ENCODE measurements at regions not wholly inside any gene's neighbourhood (a gene's known extent, or its start where the extent isn't known, plus 50 kb on each side); places are given as distances from the start of the nearest gene placed in this dataset.

DNA sequence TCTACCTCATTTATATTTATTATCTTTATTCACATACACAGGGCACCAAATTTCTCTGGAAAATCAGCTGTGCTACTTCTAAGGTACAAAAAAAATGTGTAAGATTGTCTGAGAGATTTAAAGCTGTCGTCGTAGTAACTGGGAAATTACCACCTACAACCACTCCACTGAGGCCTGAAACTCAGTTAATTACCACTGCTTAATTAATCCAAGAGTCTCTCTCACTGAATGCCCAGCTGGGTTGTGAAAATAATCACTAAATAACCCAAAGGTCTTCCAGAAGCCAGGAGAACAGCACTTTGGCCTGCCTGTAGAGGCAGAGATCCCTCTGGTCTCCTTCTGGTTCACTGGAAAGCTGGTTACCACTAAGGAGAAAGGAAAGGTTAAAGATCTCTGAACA is 207.2 kb upstream of the TMPO start:
- 82 to 91% methylated on average over 2 of the region's 2 CpGs for WGBS, 2 donors
- DNase-seq: no peak
- H3K36me3 ChIP-seq: no peaks in the 10 kb centered on the region
- H3K27ac ChIP-seq: no peak overlapping the region
- intact Hi-C loops (cut with DNase I): no loop called here
- no peaks in the 10 kb centered on the region for H3K9me3 ChIP-seq
- ATAC-seq: no peak
- TF ChIP-seq, protein P1, sequence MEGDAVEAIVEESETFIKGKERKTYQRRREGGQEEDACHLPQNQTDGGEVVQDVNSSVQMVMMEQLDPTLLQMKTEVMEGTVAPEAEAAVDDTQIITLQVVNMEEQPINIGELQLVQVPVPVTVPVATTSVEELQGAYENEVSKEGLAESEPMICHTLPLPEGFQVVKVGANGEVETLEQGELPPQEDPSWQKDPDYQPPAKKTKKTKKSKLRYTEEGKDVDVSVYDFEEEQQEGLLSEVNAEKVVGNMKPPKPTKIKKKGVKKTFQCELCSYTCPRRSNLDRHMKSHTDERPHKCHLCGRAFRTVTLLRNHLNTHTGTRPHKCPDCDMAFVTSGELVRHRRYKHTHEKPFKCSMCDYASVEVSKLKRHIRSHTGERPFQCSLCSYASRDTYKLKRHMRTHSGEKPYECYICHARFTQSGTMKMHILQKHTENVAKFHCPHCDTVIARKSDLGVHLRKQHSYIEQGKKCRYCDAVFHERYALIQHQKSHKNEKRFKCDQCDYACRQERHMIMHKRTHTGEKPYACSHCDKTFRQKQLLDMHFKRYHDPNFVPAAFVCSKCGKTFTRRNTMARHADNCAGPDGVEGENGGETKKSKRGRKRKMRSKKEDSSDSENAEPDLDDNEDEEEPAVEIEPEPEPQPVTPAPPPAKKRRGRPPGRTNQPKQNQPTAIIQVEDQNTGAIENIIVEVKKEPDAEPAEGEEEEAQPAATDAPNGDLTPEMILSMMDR (IDR thresholded peaks at IDR 0.05): no peak
- H3K4me1 ChIP-seq: no peaks in the 10 kb centered on the region
- peaks cover 0 to 3% (median 0%) of the 10 kb centered on the region in 7 donors for H3K27me3 ChIP-seq
- H3K4me3 ChIP-seq: no peak overlapping the region

DNA sequence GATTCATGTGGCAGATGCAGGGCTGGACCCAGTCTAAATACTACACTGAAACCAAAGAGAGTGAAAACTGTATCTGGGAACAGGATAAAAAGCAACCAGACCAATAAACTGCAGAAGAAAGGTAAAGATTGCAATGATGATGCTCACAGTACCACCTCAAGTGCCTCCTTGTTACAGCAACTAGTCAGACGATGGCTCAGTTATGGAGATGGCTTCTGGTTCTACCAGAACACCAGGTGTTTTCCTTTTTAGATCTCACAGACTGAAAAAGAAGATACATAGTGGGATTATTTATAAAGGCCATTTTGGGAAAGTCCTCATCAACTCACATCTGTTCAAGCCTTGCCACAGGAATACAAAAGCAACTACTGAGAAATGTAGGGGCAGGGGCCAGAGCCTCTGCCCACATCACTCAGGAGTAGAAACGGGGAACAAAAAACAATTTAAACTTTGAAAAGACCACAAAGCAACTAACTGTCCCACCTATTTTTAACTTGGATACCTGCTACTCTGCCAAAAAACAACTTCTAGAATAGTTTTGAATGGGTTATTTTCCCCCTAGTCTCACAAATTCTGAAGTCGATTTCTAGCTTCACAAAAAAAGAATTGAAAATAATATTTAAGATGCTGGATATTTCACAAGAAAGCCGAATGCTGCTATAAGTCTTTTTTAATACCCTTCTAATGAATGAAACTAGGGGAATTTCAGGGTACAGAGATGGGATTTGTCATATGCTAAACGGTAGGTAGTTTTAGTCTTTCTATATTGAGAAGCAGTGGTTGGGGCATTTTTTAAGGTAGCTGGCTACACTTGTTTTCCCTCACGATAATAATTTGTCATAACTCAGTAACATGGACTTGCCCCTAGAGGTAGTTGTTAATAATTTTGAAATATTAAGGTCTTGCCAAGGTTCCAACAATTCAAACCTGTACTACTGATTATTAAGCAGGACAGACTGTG is 197.2 kb upstream of the TMPO start:
- intact Hi-C loops (cut with DNase I): no loop called here
- WGBS, 2 donors: 83 to 84% methylated on average over 6 of the region's 6 CpGs
- DNase-seq: no peak
- H3K9me3 ChIP-seq: peaks cover 0 to 12% (median 0%) of the 10 kb centered on the region in 11 donors
- H3K27ac ChIP-seq: no peak overlapping the region
- H3K36me3 ChIP-seq: no peaks in the 10 kb centered on the region
- no peaks in the 10 kb centered on the region for H3K4me1 ChIP-seq
- TF ChIP-seq, protein P1 (IDR thresholded peaks at IDR 0.05): no peak
- H3K4me3 ChIP-seq: no peak overlapping the region
- H3K27me3 ChIP-seq: no peaks in the 10 kb centered on the region
- ATAC-seq: no peak

DNA sequence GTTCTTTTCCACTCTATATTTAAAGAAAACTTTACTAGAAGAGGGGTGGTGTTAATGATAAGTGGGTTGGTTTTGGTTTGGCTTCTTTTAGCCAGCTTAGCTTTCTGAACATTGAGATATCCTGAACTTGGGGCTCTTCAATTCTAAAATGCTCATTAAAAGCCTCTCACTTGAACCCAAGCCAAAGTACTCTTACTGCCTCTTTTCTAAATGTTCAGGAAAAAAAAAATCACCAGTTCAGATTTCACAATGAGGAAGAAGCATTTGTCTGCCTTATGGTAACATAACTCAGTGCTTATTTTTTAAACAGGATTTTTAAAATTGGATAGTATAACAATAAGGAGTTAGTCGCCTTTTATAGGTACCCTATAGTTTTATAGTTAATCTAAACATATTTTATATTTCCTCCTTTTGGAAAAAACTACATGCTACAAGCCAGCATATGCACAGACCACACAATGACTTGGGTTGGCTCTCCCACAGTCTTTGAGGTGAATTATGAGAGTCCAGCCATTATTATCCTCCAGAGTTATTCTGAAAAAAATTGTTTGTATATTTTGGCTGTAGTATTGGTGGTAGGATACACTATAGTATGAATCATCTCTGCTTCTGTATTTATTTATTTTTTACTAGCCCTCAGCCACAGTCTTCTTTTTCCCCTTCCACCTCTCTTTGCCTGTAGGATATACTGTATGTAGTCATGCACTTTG is 195.5 kb upstream of the TMPO start:
- WGBS, 2 donors: 53 to 67% methylated on average over 1 of the region's 1 CpG
- intact Hi-C loops (cut with DNase I): no loop called here
- no peak for ATAC-seq

DNA sequence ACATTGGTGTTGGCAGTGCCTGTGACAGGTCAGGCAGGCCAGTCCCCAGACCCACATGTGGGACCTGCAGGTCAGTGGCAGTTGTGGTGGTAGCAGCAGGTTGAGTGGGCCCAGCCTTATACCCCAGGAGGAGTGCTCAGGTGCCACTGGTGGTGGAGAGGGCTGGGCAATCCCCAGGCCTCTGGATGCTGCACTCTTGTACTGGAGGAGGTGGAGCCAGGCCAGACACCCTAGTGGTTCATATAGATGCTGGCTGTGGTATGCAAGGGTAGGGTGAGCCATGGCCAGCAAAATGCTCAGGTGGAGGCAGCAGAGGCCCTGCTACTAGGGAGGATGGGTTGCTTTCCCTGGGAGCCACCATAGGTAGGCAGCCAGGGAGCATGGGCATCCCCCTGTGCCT is 190.4 kb upstream of the TMPO start:
- DNase-seq: no peak
- TF ChIP-seq, protein P1 (IDR thresholded peaks at IDR 0.05): no peak
- no peak for ATAC-seq
- H3K4me1 ChIP-seq: no peaks in the 10 kb centered on the region
- H3K4me3 ChIP-seq: no peak overlapping the region
- peaks cover 0 to 6% (median 0%) of the 10 kb centered on the region in 11 donors for H3K9me3 ChIP-seq
- no peaks in the 10 kb centered on the region for H3K36me3 ChIP-seq
- H3K27ac ChIP-seq: no peak overlapping the region
- H3K27me3 ChIP-seq: no peaks in the 10 kb centered on the region
- intact Hi-C loops (cut with DNase I): no loop called here

More for the DNA sequence above, 195.5 kb upstream of the TMPO start:
- H3K27ac ChIP-seq: no peak overlapping the region
- no peaks in the 10 kb centered on the region for H3K4me1 ChIP-seq
- no peaks in the 10 kb centered on the region for H3K27me3 ChIP-seq
- peaks cover 0 to 14% (median 0%) of the 10 kb centered on the region in 11 donors for H3K9me3 ChIP-seq
- DNase-seq: no peak
- H3K36me3 ChIP-seq: no peaks in the 10 kb centered on the region
- TF ChIP-seq, protein P1 (IDR thresholded peaks at IDR 0.05): no peak
- H3K4me3 ChIP-seq: no peak overlapping the region

All from heart right ventricle (tissue), 16 donors.